ENCODE measurements at regions not wholly inside any gene's neighbourhood (a gene's known extent, or its start where the extent isn't known, plus 50 kb on each side); places are given as distances from the start of the nearest gene placed in this dataset.

- H3K4me1 Mint-ChIP-seq, result peaks cover 17% of the 10 kb centered on the region
- DNase-seq, result no peak
- H3K27ac Mint-ChIP-seq, result no peak overlapping the region
- no peaks in the 10 kb centered on the region for H3K36me3 Mint-ChIP-seq (ENCODE audit: low read depth)
- no peaks in the 10 kb centered on the region for H3K27me3 Mint-ChIP-seq (ENCODE audit: low read depth, poor library complexity)
- peaks cover 26% of the 10 kb centered on the region for H3K9me3 Mint-ChIP-seq
- no peak overlapping the region for H3K4me3 Mint-ChIP-seq
- TF ChIP-seq, protein P1, sequence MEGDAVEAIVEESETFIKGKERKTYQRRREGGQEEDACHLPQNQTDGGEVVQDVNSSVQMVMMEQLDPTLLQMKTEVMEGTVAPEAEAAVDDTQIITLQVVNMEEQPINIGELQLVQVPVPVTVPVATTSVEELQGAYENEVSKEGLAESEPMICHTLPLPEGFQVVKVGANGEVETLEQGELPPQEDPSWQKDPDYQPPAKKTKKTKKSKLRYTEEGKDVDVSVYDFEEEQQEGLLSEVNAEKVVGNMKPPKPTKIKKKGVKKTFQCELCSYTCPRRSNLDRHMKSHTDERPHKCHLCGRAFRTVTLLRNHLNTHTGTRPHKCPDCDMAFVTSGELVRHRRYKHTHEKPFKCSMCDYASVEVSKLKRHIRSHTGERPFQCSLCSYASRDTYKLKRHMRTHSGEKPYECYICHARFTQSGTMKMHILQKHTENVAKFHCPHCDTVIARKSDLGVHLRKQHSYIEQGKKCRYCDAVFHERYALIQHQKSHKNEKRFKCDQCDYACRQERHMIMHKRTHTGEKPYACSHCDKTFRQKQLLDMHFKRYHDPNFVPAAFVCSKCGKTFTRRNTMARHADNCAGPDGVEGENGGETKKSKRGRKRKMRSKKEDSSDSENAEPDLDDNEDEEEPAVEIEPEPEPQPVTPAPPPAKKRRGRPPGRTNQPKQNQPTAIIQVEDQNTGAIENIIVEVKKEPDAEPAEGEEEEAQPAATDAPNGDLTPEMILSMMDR (IDR thresholded peaks at IDR 0.05), result no peak
Observed at GRCh38 chr2:34178482-34178881, 579.4 kb upstream of the FAM98A start.

DNA sequence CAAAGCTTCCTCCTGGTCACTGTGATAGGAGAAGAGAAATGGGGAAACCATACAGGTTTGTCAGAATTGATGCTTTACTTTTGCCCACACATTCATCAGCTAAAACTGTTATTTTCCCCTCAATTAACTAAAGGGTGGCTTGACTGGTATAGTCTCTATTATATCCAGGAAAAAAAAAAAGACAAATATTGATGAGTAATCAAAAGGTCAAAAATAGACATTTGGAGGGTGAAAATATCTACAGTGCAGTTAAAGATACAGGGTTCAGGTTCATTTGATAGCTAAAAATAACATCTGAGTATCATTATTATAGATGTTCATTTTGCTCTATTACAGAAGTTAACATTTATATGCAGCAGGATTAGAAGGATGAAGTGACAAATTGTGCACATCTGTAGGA, 577.6 kb upstream of the FAM98A start:
- Mint-ChIP-seq H3K36me3 (ENCODE audit: low read depth) (no peaks in the 10 kb centered on the region), H3K27me3 (ENCODE audit: low read depth, poor library complexity) (peaks cover 1% of the 10 kb centered on the region), H3K4me3 (no peak overlapping the region), H3K4me1 (peaks cover 17% of the 10 kb centered on the region), H3K9me3 (peaks cover 14% of the 10 kb centered on the region), H3K27ac (no peak overlapping the region)
- no peak for DNase-seq
- TF ChIP-seq, protein P1 (IDR thresholded peaks at IDR 0.05), result no peak

- no peaks in the 10 kb centered on the region for H3K36me3 Mint-ChIP-seq (ENCODE audit: low read depth)
Observed at GRCh38 chr2:34174506-34174905, 575.4 kb upstream of the FAM98A start.

DNA sequence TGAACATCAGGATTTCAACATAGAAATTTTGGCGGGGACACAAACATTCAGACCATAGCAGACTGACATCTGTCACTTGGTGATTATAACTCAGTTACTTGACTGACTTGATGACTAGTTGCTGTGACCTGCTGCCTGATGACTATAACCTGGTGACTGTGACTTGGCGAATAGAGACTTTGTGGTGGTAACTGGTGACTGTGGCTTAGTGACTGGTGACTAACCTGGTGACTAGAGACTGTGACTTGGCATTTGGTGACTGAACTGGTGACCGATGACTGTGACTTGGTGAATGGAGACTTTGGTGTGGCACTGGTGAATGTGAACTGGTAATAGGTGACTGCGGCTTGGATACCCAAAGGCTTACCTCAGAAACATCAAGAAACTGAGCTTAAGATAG, 563.1 kb upstream of the FAM98A start:
- Mint-ChIP-seq H3K4me3 (no peak overlapping the region), H3K9me3 (no peaks in the 10 kb centered on the region), H3K27me3 (ENCODE audit: low read depth, poor library complexity) (peaks cover 10% of the 10 kb centered on the region), H3K27ac (no peak overlapping the region), H3K4me1 (no peaks in the 10 kb centered on the region), H3K36me3 (ENCODE audit: low read depth) (no peaks in the 10 kb centered on the region)
- TF ChIP-seq, protein P1 (IDR thresholded peaks at IDR 0.05), result no peak
- DNase-seq, result no peak

More at GRCh38 chr2:34174506-34174905, 575.4 kb upstream of the FAM98A start:
- Mint-ChIP-seq H3K27me3 (ENCODE audit: low read depth, poor library complexity) (peaks cover 3% of the 10 kb centered on the region), H3K4me1 (peaks cover 12% of the 10 kb centered on the region), H3K9me3 (peaks cover 6% of the 10 kb centered on the region), H3K4me3 (no peak overlapping the region), H3K27ac (no peak overlapping the region)
- TF ChIP-seq, protein P1 (IDR thresholded peaks at IDR 0.05), result no peak
- DNase-seq, result no peak

DNA sequence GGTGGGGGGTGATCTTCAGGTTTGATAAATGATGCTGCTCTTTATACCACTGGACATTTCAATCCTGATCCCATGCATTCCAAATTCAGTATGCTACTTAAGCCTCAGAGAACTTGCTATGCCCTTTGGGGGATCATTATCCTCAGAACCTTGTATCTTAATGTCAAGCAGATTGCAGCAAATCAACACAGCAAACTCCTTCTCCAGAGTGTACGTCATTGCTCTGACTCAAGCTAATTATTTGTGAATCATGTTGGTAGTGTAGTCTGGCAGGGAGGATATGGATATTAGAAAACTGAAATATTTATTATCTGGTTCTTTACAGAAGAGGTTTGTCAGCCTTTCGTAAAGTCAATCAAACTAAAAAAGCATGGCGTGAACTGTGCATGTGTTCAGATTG, 562.5 kb upstream of the FAM98A start:
- TF ChIP-seq, protein P1 (IDR thresholded peaks at IDR 0.05), result no peak
- no peaks in the 10 kb centered on the region for H3K9me3 Mint-ChIP-seq
- no peak for DNase-seq
- peaks cover 10% of the 10 kb centered on the region for H3K27me3 Mint-ChIP-seq (ENCODE audit: low read depth, poor library complexity)
- H3K36me3 Mint-ChIP-seq (ENCODE audit: low read depth), result no peaks in the 10 kb centered on the region
- H3K27ac Mint-ChIP-seq, result no peak overlapping the region
- H3K4me3 Mint-ChIP-seq, result no peak overlapping the region
- H3K4me1 Mint-ChIP-seq, result no peaks in the 10 kb centered on the region

DNA sequence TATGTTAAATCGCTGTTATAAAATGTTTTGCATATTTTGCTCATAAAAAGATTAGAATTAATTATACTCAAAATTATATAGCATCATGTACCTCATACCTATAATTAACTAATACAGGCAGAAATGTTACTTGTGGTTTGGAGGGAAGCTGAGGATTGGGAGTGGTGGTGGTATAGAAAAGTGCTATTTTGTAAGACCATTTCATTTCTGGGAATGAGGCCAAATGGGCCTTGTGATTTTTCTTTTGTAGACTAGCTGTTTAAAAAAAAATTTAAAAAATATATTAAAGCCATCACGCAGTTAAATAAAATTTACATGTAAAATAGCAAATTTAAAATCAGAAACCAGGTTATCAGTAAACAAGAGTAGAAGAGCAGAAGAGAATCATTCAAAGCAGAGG, 560.8 kb upstream of the FAM98A start:
- no peak for DNase-seq
- no peaks in the 10 kb centered on the region for H3K4me1 Mint-ChIP-seq
- H3K9me3 Mint-ChIP-seq, result no peaks in the 10 kb centered on the region
- H3K36me3 Mint-ChIP-seq (ENCODE audit: low read depth), result no peaks in the 10 kb centered on the region
- H3K27me3 Mint-ChIP-seq (ENCODE audit: low read depth, poor library complexity), result peaks cover 5% of the 10 kb centered on the region
- TF ChIP-seq, protein P1 (IDR thresholded peaks at IDR 0.05), result no peak
- H3K4me3 Mint-ChIP-seq, result no peak overlapping the region
- no peak overlapping the region for H3K27ac Mint-ChIP-seq

All from nephron progenitor cell (in vitro differentiated cells).